Prostate gland (tissue), 2 donors: ENCODE measurements at regions not wholly inside any gene's neighbourhood (a gene's known extent, or its start where the extent isn't known, plus 50 kb on each side); places are given as distances from the start of the nearest gene placed in this dataset.

Experiments used
- CTCF ChIP-seq, 4 experiments: fragments of 200-600 bp in 2 of 4; fragments of 450-650 bp in 2 of 4; sonication (generic) in 2 of 4; IDR thresholded peaks; 1 replicate in 3 of 4; 2 replicates in 1 of 4; pipeline ENCODE4 v1.5.1; 2016 to 2019; ENCODE audit warnings: antibody characterized with exemption in 4 of 4, mild to moderate bottlenecking in 2 of 4, moderate library complexity in 2 of 4
- POLR2AphosphoS5 ChIP-seq: sonication (generic); formaldehyde crosslinking; IDR thresholded peaks from one replicate; pipeline ENCODE4 v1.6.1; 2017; ENCODE audit warnings: antibody characterized with exemption

DNA sequence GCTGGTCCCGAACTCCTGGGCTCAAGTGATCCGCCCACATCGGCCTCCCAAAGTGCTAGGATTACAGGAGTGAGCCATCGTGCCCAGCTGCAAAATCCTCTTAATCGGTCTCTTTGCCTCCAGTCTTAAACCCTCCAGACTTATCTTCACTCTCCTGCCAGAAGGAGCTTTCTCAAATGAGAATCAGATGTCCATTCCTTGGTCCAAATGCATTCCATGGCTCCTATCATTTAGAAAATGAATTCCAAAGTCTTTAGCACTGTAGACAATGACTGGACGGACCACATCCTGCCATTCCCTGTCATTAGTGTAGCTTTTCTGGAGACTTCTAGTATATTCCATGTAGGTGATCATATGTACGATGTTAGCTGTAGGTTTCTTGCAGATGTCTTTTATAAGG is 141.9 kb downstream of the ID4 start:
- TF ChIP-seq CTCF (IDR thresholded peaks at IDR 0.05) (no peak), POLR2AphosphoS5 (no peak)
